Adrenal gland (tissue), 9 donors: ENCODE measurements at regions not wholly inside any gene's neighbourhood (a gene's known extent, or its start where the extent isn't known, plus 50 kb on each side); places are given as distances from the start of the nearest gene placed in this dataset.

ENCODE experiments used
- DNase-seq, 7 donors: peaks; one replicate each; pipeline ENCODE4 v3.0.0-alpha.2; 2019 to 2020
- H3K27ac ChIP-seq, 5 donors: fragments of 200-600 bp; sonication (generic) in 4 of 5; 1 replicate in 3 of 5; 2 replicates in 2 of 5; pipeline versions ENCODE4 v1.5.1 to v1.8.0; 2016 to 2020; ENCODE audit warnings: mild to moderate bottlenecking in 1 of 5
- H3K27me3 ChIP-seq: fragments of 200-600 bp; 2 replicates; pipeline ENCODE4 v1.8.0; 2021
- H3K36me3 ChIP-seq, 2 donors: fragments of 200-600 bp; replicated peaks in 1 of 2; 1 replicate in 1 of 2; 2 replicates in 1 of 2; pipeline versions ENCODE4 v1.5.1 to v1.8.0; 2018 to 2022
- H3K4me1 ChIP-seq, 2 donors: fragments of 200-600 bp; replicated peaks in 1 of 2; 1 replicate in 1 of 2; 2 replicates in 1 of 2; pipeline versions ENCODE4 v1.5.1 to v1.8.0; 2018 to 2021
- H3K4me3 ChIP-seq, 4 donors: fragments of 200-600 bp; sonication (generic) in 3 of 4; one replicate each; pipeline ENCODE4 v1.5.1; 2016 to 2018
- H3K9me3 ChIP-seq, 3 donors: fragments of 200-600 bp; sonication (generic) in 1 of 3; replicated peaks in 1 of 3; 1 replicate in 2 of 3; 2 replicates in 1 of 3; pipeline versions ENCODE4 v1.5.1 to v1.8.0; 2016 to 2021
- POLR2A ChIP-seq, 2 donors: fragments of 450-650 bp; IDR thresholded peaks; one replicate each; pipeline ENCODE4 v1.6.1; 2017; ENCODE audit warnings: antibody characterized with exemption in 2 of 2, mild to moderate bottlenecking in 2 of 2, moderate library complexity in 1 of 2
- WGBS, 4 donors: extraction: QIAGEN DNeasy Blood & Tissue Kit in 2 of 4; methylation state at CpG; one replicate each; pipeline versions ENCODE4 v1.1.5 to v1.1.7; 2013 to 2017; 5-methylcytosine and 5-hydroxymethylcytosine counted together
- intact Hi-C, 2 donors: fragments of 100-400 bp; cut with DNase I; formaldehyde crosslinking; loops; one replicate each; pipeline versions ENCODE4 v1.14.1 to v1.15.0; 2022 to 2023
- TF ChIP-seq, protein P1 (sequence below), 6 experiments: fragments of 450-650 bp in 4 of 6; fragments of 200-600 bp in 2 of 6; sonication (generic) in 1 of 6; IDR thresholded peaks; 1 replicate in 5 of 6; 2 replicates in 1 of 6; pipeline versions ENCODE4 v1.5.1 to v1.8.0; 2016 to 2021; ENCODE audit warnings: antibody characterized with exemption in 6 of 6, mild to moderate bottlenecking in 2 of 6, moderate library complexity in 1 of 6
- donor health status: healthy with polysubstance abuse.
- donor health status: Bipolar disorder and iron deficiency.
- donor health status: DM: yes; HTN: yes; CAD: no.
- donor health status: DM: no; HTN: no; CAD: no.
- donor health status: DM: no; HTN: no; CAD: no.

DNA sequence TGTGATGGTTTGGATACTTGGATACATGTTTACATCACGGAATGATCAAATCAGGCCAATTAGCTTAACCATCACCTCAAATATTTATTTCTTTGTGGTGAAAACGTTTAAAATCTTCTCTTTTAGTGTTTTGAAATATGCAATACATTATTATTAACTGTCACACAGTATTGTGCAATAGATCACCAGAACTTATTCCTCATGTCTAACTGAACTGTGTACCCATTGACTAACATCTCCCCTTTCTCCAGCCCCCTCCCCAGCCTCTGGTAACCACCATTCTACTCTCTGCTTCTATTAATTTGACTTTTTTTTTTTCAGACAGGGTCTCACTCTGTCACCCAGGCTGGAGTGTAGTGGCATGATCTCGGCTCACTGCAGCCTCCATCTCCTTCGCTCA, 471.9 kb downstream of the BCOR start:
- TF ChIP-seq, protein P1, sequence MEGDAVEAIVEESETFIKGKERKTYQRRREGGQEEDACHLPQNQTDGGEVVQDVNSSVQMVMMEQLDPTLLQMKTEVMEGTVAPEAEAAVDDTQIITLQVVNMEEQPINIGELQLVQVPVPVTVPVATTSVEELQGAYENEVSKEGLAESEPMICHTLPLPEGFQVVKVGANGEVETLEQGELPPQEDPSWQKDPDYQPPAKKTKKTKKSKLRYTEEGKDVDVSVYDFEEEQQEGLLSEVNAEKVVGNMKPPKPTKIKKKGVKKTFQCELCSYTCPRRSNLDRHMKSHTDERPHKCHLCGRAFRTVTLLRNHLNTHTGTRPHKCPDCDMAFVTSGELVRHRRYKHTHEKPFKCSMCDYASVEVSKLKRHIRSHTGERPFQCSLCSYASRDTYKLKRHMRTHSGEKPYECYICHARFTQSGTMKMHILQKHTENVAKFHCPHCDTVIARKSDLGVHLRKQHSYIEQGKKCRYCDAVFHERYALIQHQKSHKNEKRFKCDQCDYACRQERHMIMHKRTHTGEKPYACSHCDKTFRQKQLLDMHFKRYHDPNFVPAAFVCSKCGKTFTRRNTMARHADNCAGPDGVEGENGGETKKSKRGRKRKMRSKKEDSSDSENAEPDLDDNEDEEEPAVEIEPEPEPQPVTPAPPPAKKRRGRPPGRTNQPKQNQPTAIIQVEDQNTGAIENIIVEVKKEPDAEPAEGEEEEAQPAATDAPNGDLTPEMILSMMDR (IDR thresholded peaks at IDR 0.05): no peak
- TF ChIP-seq POLR2A (IDR thresholded peaks at IDR 0.05): no peak
- H3K36me3 ChIP-seq: no peaks in the 10 kb centered on the region
- intact Hi-C loops: no loop called here
- no peak overlapping the region for H3K4me3 ChIP-seq
- H3K9me3 ChIP-seq: no peaks in the 10 kb centered on the region
- WGBS, 4 donors: 71 to 87% (median 81%) methylated on average over 4 of the region's 4 CpGs
- DNase-seq: no peak
- no peak overlapping the region for H3K27ac ChIP-seq
- H3K27me3 ChIP-seq: peaks cover 21% of the 10 kb centered on the region
- H3K4me1 ChIP-seq: no peaks in the 10 kb centered on the region

- WGBS, 4 donors: 70 to 84% (median 73%) methylated on average over 6 to 7 of the region's 7 CpGs
- no peak overlapping the region for H3K4me3 ChIP-seq
- TF ChIP-seq POLR2A (IDR thresholded peaks at IDR 0.05): no peak
- TF ChIP-seq, protein P1 (IDR thresholded peaks at IDR 0.05): no peak
- no peaks in the 10 kb centered on the region for H3K4me1 ChIP-seq
- H3K27ac ChIP-seq: no peak overlapping the region
- intact Hi-C loops: no loop called here
- DNase-seq: no peak
- H3K9me3 ChIP-seq: no peaks in the 10 kb centered on the region
- H3K27me3 ChIP-seq: peaks cover 27% of the 10 kb centered on the region
- H3K36me3 ChIP-seq: no peaks in the 10 kb centered on the region
These were observed 471.0 kb downstream of the BCOR start for GRCh38 chrX:39626749-39627148.

DNA sequence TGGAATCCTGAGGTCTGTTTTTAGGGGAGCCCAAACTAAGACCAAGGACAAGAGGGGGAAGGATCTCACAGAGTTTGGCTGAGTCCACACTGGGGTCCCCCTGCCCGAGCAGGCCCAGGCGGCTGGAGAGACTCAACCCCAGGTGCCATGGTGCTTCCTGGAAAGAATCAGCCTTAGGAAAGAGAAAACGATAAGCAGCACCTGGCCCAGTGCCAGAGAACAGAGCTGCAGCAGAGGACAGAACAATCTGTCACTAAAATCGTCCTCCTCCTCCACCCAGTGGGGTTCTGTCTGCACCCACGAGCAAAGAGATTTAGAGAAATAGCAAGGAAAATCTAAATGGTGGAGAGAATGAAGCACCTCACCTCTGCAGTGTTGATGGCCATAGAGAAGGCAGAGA, 470.5 kb downstream of the BCOR start:
- TF ChIP-seq POLR2A (IDR thresholded peaks at IDR 0.05): no peak
- TF ChIP-seq, protein P1 (IDR thresholded peaks at IDR 0.05): no peak
- no peak overlapping the region for H3K27ac ChIP-seq
- peak in 4 of 7 donors; percentile 16 to 59 (median 28) for DNase-seq
- H3K4me3 ChIP-seq: no peak overlapping the region
- no peaks in the 10 kb centered on the region for H3K4me1 ChIP-seq
- no peaks in the 10 kb centered on the region for H3K9me3 ChIP-seq
- H3K27me3 ChIP-seq: peaks cover 27% of the 10 kb centered on the region
- intact Hi-C loops: no loop called here
- WGBS, 4 donors: 20 to 43% (median 36%) methylated on average over 5 of the region's 5 CpGs
- no peaks in the 10 kb centered on the region for H3K36me3 ChIP-seq

DNA sequence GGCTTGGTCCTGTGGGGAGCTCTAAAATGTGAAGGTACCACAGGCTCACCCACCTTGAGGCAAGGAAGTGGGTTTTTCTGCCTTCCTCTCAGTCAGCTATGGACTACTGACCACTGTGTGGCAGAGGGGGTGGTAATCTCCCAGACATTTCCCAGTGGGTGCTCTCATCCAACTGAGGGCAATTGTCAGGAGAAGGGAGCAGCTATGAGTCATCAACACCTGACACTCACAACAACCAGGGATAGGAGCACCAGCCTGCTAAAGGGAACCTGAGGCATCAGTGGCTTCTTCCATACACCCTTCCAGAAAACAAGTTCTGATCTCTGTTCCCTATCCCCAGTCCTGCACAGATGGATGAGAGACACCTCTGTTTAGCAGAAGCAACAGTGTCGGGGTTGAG, 468.8 kb downstream of the BCOR start:
- 82 to 100% (median 83%) methylated on average over 1 of the region's 1 CpG; no CpG with 5 or more reads in 1 of the 4 donors for WGBS, 4 donors
- H3K27me3 ChIP-seq: peaks cover 27% of the 10 kb centered on the region
- no peaks in the 10 kb centered on the region for H3K4me1 ChIP-seq
- no peak overlapping the region for H3K27ac ChIP-seq
- no peak for DNase-seq
- H3K36me3 ChIP-seq: no peaks in the 10 kb centered on the region
- no peak for TF ChIP-seq POLR2A (IDR thresholded peaks at IDR 0.05)
- TF ChIP-seq, protein P1 (IDR thresholded peaks at IDR 0.05): no peak
- H3K9me3 ChIP-seq: no peaks in the 10 kb centered on the region
- no peak overlapping the region for H3K4me3 ChIP-seq
- intact Hi-C loops: no loop called here
